GM12878 (cell line): ENCODE measurements at regions not wholly inside any gene's neighbourhood (a gene's known extent, or its start where the extent isn't known, plus 50 kb on each side); places are given as distances from the start of the nearest gene placed in this dataset.

Source experiments
- ATAC-seq: fragments of 200-7000 bp; cut with Tn5 transposase; 3 replicates; pipeline ENCODE4 v1.9.1; 2020; ENCODE audit warnings: mild to moderate bottlenecking, moderate library complexity
- BruUV-seq: library from RNA; stranded (reverse); fragments of 400-500 nt; replicated peaks from 2 replicates; lab custom pipeline; 2021; lab: Mats Ljungman, UMichigan
- CTCF ChIA-PET: fragments of 300-600 bp; sonication (Branson Sonifier 250); formaldehyde crosslinking; extraction: SDS; loops from one replicate; lab custom pipeline; 2021; ENCODE audit warnings: inconsistent platforms; lab: Yijun Ruan, JAX
- POLR2A ChIA-PET: fragments of 350-600 bp; formaldehyde crosslinking; extraction: SDS; loops from one replicate; lab custom pipeline; 2021; ENCODE audit warnings: inconsistent platforms; lab: Charles Lee
- RAD21 ChIA-PET: fragments of 300-600 bp; sonication (Branson Sonifier 250); formaldehyde crosslinking; loops from one replicate; lab custom pipeline; 2023; ENCODE audit warnings: antibody characterized with exemption; ENCODE audit not compliant: unreplicated experiment; lab: Charles Lee
- SMC1A ChIA-PET: fragments of 300-600 bp; sonication (Branson Sonifier 250); formaldehyde crosslinking; loops from one replicate; lab custom pipeline; 2023; ENCODE audit not compliant: unreplicated experiment, uncharacterized antibody; lab: Charles Lee
- DNase-seq: peaks from one replicate; pipeline ENCODE4 v3.0.0-alpha.2; 2011; ENCODE audit warnings: low read depth, low spot score
- FAIRE-seq: peaks from 3 replicates; lab custom pipeline; 2011; peaks lifted over from hg19 to GRCh38; lab: Jason Lieb, UNC
- H2AFZ ChIP-seq: 2 replicates; pipeline ENCODE4 v1.6.0; 2011; ENCODE audit warnings: low read depth, low read length, control low read depth; ENCODE audit not compliant: control insufficient read depth
- H3K27ac ChIP-seq: 2 replicates; pipeline ENCODE4 v1.5.1; 2011; ENCODE audit warnings: control low read depth; ENCODE audit not compliant: control insufficient read depth, insufficient read depth
- H3K27me3 ChIP-seq, 2 experiments: replicated peaks in 1 of 2; 2 replicates each; pipeline versions ENCODE4 v1.6.0 to v1.6.1; 2011; ENCODE audit warnings: low read length in 1 of 2; ENCODE audit not compliant: control insufficient read depth in 2 of 2, insufficient read depth in 2 of 2
- H3K36me3 ChIP-seq, 2 experiments: 2 replicates each; pipeline ENCODE4 v1.5.1; 2011; ENCODE audit warnings: low read length in 1 of 2; ENCODE audit not compliant: control insufficient read depth in 2 of 2, insufficient read depth in 2 of 2
- H3K4me1 ChIP-seq: 2 replicates; pipeline ENCODE4 v1.6.1; 2011; ENCODE audit warnings: mild to moderate bottlenecking, low read length, moderate library complexity, mixed read lengths; ENCODE audit not compliant: control insufficient read depth, insufficient read depth
- H3K4me2 ChIP-seq: 2 replicates; pipeline ENCODE4 v1.6.0; 2011; ENCODE audit warnings: control low read depth; ENCODE audit not compliant: control insufficient read depth, insufficient read depth
- H3K4me3 ChIP-seq: fragments of 200-600 bp; sonication (generic); 2 replicates; pipeline ENCODE4 v1.5.1; 2016
- H3K79me2 ChIP-seq: 2 replicates; pipeline ENCODE4 v1.6.0; 2011; ENCODE audit warnings: low read length; ENCODE audit not compliant: control insufficient read depth, insufficient read depth
- H3K9ac ChIP-seq: 2 replicates; pipeline ENCODE4 v1.8.0; 2011; ENCODE audit warnings: low read length, control low read depth, mixed read lengths; ENCODE audit not compliant: control insufficient read depth, insufficient read depth
- H3K9me3 ChIP-seq: replicated peaks from 3 replicates; pipeline ENCODE4 v1.5.1; 2011; ENCODE audit warnings: mild to moderate bottlenecking, low read length; ENCODE audit not compliant: control insufficient read depth, insufficient read depth
- H4K20me1 ChIP-seq: 2 replicates; pipeline ENCODE4 v1.6.0; 2011; ENCODE audit not compliant: control insufficient read depth, insufficient read depth
- BCL3 ChIP-seq: IDR thresholded peaks from 2 replicates; pipeline ENCODE4 v1.6.1; 2011; ENCODE audit warnings: borderline replicate concordance, low read depth, mild to moderate bottlenecking, moderate library complexity, low read length; ENCODE audit not compliant: insufficient read depth, poor library complexity, severe bottlenecking
- FOXM1 ChIP-seq: IDR thresholded peaks from 2 replicates; pipeline ENCODE4 v1.6.1; 2012; ENCODE audit warnings: low read depth, mild to moderate bottlenecking, inconsistent platforms, low read length, moderate library complexity
- JUND ChIP-seq: IDR thresholded peaks from 2 replicates; pipeline ENCODE4 v1.6.1; 2012; ENCODE audit warnings: low read depth, mild to moderate bottlenecking, low read length, improper control_type of control experiment, moderate library complexity
- KDM1A ChIP-seq: fragments of 200-600 bp; sonication (generic); IDR thresholded peaks from 2 replicates; pipeline ENCODE4 v1.6.1; 2016; ENCODE audit warnings: borderline replicate concordance
- NFIC ChIP-seq: IDR thresholded peaks from 2 replicates; pipeline ENCODE4 v1.6.1; 2012; ENCODE audit warnings: low read depth, mild to moderate bottlenecking, inconsistent platforms, low read length, moderate library complexity
- PKNOX1 ChIP-seq: fragments of 450-650 bp; IDR thresholded peaks from 2 replicates; pipeline ENCODE4 v1.6.1; 2016; ENCODE audit warnings: mild to moderate bottlenecking
- POLR2A ChIP-seq: IDR thresholded peaks from 2 replicates; pipeline ENCODE4 v1.6.1; 2011; ENCODE audit warnings: low read depth, mild to moderate bottlenecking, low read length
- RFX5 ChIP-seq: IDR thresholded peaks from 2 replicates; pipeline ENCODE4 v1.6.1; 2011; ENCODE audit warnings: low read depth, low read length, improper control_type of control experiment
- SMAD5 ChIP-seq: IDR thresholded peaks from 2 replicates; pipeline ENCODE4 v1.6.1; 2016; ENCODE audit warnings: antibody characterized with exemption, low read depth
- TCF7 ChIP-seq: IDR thresholded peaks from 2 replicates; pipeline ENCODE4 v1.6.1; 2014; ENCODE audit warnings: antibody characterized with exemption, borderline replicate concordance
- YBX1 ChIP-seq: fragments of 450-650 bp; IDR thresholded peaks from 2 replicates; pipeline ENCODE4 v1.6.1; 2016; ENCODE audit warnings: antibody characterized with exemption
- ZSCAN29 ChIP-seq: fragments of 450-650 bp; IDR thresholded peaks from 2 replicates; pipeline ENCODE4 v1.6.1; 2017; ENCODE audit warnings: mild to moderate bottlenecking, moderate library complexity
- WGBS: methylation state at CpG from one replicate; pipeline ENCODE4 v1.1.6; 2016; ENCODE audit warnings: low lambda C conversion rate; ENCODE audit not compliant: insufficient replicate concordance, insufficient coverage; ENCODE audit errors: missing lambda C conversion rate; 5-methylcytosine and 5-hydroxymethylcytosine counted together
- in situ Hi-C: fragments of 300-500 bp; cut with MboI; formaldehyde crosslinking; loops from 9 replicates; pipeline ENCODE4 v1.14.3; 2018; ENCODE audit warnings: mixed read lengths
- intact Hi-C: fragments of 100-400 bp; cut with micrococcal nuclease; formaldehyde crosslinking; loops from one replicate; pipeline ENCODE4 v1.14.2; 2022; ENCODE audit not compliant: unreplicated experiment
- TF ChIP-seq, protein P1 (sequence below): fragments of 450-650 bp; IDR thresholded peaks from 2 replicates; pipeline ENCODE4 v1.6.1; 2017; ENCODE audit warnings: mild to moderate bottlenecking, moderate library complexity
- TF ChIP-seq, protein P2 (sequence below): IDR thresholded peaks from 2 replicates; pipeline ENCODE4 v1.6.1; 2012; ENCODE audit warnings: low read length, inconsistent platforms
- TF ChIP-seq, protein P3 (sequence below): fragments of 450-650 bp; IDR thresholded peaks from 2 replicates; pipeline ENCODE4 v1.6.1; 2014; ENCODE audit warnings: mild to moderate bottlenecking

GRCh38 chr18:8943900-8944870 is 158.3 kb upstream of the NDUFV2 start:
- FAIRE-seq (no peak), DNase-seq (no peak), ATAC-seq (no peak)
- BruUV-seq, result no TSS peak
- Histone ChIP-seq H4K20me1 (no peaks in the 10 kb centered on the region), H2AFZ (no peak overlapping the region), H3K9me3 (no peaks in the 10 kb centered on the region), H3K4me1 (no peaks in the 10 kb centered on the region), H3K4me2 (no peak overlapping the region), H3K4me3 (no peak overlapping the region), H3K9ac (no peak overlapping the region), H3K36me3 (no peaks in the 10 kb centered on the region), H3K27me3 (no peaks in the 10 kb centered on the region; a peak in 1 of 4 replicates), H3K27ac (no peak overlapping the region), H3K79me2 (no peaks in the 10 kb centered on the region)
- intact Hi-C loops (no loop called here), in situ Hi-C loops (loop anchor here (25.0 kb wide), 1 partner anchor 2007 kb away; no protein-coding TSS in a partner anchor)
- ChIA-PET RAD21 (no interaction called here), SMC1A (no interaction called here), CTCF (interaction anchor here (0.6 kb wide), 1 partner anchor 16 kb away, joined by 3 read pairs; no protein-coding TSS in a partner anchor), POLR2A (no interaction called here)
- 70% methylated on average over 11 of the region's 11 CpGs for WGBS
- TF ChIP-seq TCF7, result no peak
- no peak for TF ChIP-seq KDM1A
- no peak for TF ChIP-seq YBX1
- TF ChIP-seq ZSCAN29, result no peak
- TF ChIP-seq PKNOX1, result no peak
- TF ChIP-seq POLR2A, result no peak
- TF ChIP-seq, protein P1, sequence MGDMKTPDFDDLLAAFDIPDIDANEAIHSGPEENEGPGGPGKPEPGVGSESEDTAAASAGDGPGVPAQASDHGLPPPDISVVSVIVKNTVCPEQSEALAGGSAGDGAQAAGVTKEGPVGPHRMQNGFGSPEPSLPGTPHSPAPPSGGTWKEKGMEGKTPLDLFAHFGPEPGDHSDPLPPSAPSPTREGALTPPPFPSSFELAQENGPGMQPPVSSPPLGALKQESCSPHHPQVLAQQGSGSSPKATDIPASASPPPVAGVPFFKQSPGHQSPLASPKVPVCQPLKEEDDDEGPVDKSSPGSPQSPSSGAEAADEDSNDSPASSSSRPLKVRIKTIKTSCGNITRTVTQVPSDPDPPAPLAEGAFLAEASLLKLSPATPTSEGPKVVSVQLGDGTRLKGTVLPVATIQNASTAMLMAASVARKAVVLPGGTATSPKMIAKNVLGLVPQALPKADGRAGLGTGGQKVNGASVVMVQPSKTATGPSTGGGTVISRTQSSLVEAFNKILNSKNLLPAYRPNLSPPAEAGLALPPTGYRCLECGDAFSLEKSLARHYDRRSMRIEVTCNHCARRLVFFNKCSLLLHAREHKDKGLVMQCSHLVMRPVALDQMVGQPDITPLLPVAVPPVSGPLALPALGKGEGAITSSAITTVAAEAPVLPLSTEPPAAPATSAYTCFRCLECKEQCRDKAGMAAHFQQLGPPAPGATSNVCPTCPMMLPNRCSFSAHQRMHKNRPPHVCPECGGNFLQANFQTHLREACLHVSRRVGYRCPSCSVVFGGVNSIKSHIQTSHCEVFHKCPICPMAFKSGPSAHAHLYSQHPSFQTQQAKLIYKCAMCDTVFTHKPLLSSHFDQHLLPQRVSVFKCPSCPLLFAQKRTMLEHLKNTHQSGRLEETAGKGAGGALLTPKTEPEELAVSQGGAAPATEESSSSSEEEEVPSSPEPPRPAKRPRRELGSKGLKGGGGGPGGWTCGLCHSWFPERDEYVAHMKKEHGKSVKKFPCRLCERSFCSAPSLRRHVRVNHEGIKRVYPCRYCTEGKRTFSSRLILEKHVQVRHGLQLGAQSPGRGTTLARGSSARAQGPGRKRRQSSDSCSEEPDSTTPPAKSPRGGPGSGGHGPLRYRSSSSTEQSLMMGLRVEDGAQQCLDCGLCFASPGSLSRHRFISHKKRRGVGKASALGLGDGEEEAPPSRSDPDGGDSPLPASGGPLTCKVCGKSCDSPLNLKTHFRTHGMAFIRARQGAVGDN, result no peak
- TF ChIP-seq JUND, result no peak
- no peak for TF ChIP-seq BCL3
- TF ChIP-seq NFIC, result no peak
- TF ChIP-seq, protein P2, sequence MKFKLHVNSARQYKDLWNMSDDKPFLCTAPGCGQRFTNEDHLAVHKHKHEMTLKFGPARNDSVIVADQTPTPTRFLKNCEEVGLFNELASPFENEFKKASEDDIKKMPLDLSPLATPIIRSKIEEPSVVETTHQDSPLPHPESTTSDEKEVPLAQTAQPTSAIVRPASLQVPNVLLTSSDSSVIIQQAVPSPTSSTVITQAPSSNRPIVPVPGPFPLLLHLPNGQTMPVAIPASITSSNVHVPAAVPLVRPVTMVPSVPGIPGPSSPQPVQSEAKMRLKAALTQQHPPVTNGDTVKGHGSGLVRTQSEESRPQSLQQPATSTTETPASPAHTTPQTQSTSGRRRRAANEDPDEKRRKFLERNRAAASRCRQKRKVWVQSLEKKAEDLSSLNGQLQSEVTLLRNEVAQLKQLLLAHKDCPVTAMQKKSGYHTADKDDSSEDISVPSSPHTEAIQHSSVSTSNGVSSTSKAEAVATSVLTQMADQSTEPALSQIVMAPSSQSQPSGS, result no peak
- TF ChIP-seq SMAD5, result no peak
- no peak for TF ChIP-seq RFX5
- TF ChIP-seq FOXM1, result no peak
- TF ChIP-seq, protein P3, sequence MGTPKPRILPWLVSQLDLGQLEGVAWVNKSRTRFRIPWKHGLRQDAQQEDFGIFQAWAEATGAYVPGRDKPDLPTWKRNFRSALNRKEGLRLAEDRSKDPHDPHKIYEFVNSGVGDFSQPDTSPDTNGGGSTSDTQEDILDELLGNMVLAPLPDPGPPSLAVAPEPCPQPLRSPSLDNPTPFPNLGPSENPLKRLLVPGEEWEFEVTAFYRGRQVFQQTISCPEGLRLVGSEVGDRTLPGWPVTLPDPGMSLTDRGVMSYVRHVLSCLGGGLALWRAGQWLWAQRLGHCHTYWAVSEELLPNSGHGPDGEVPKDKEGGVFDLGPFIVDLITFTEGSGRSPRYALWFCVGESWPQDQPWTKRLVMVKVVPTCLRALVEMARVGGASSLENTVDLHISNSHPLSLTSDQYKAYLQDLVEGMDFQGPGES, result no peak
